Erythroblast (primary cell): ENCODE measurements at regions not wholly inside any gene's neighbourhood (a gene's known extent, or its start where the extent isn't known, plus 50 kb on each side); places are given as distances from the start of the nearest gene placed in this dataset.

Experiments
- DNase-seq, 2 experiments: peaks; one replicate each; lab custom pipeline; 2025; lab: John Stamatoyannopoulos, UW
- GATA1 ChIP-seq: IDR thresholded peaks from 2 replicates; pipeline ENCODE4 v1.6.1; 2011; ENCODE audit warnings: low read depth, mild to moderate bottlenecking, control low read depth, low read length, moderate library complexity
- POLR2A ChIP-seq: IDR thresholded peaks from 2 replicates; pipeline ENCODE4 v1.6.1; 2011; ENCODE audit warnings: mild to moderate bottlenecking, low read length

DNA sequence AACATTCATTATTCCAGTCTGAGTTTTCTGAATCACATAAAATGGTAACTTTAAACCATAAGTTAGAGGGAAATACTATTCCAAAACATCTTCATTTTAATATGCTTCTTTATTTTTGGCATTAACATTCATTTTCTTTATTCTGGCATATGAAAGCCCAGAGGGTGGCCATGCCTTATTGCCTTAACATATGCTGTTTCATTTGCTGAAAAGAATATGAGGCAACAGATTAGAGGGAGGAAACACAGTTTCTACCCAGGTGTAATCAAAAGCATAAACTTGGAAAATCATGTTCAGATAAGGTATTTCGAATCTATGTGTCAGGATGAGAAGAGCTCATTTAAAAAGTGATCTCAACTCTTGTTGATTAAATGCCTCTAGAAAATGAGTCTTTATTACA lies 379.9 kb upstream of the DSEL start:
- no peak for DNase-seq
- TF ChIP-seq GATA1: no peak
- TF ChIP-seq POLR2A: no peak

DNA sequence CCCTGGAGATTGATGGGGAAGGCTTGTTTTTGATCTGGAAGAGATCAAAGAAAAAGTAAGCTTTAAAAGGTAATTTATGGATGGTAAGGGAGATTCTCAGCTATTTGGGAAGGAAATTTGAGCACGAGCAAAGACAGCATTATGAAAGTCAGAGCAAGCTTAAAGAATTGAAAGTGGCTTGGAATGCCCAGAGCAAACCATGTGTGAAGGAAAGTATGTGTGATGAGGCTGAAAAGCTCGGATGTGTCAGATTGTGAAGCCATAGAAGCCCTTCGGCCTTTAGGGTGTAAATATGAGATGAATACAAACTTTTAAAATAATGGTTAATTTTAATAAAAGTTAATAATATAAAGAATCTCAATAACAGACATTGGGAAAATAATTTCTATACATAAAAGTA lies 377.4 kb upstream of the DSEL start:
- no peak for TF ChIP-seq POLR2A
- no peak for TF ChIP-seq GATA1
- no peak for DNase-seq

DNA sequence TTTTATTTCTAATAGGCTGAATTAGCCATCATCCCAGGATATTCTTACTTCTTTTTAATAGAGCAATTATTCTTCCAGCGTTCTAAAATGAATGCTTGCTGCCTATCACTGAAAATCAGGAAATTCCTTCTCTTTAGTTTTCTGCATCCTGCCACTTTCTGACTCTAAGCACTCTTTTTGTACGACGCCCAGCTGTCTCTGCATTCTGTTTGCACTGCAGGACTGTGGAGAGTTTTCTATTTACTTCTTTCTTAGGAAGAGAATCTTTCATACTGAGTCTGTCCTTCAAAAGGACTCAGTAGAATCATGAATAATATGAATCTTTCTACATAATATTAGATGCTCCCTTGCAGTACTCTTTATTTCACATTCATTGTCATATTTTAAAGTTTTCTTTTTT lies 360.4 kb upstream of the DSEL start:
- DNase-seq: no peak
- no peak for TF ChIP-seq POLR2A
- TF ChIP-seq GATA1: no peak

DNA sequence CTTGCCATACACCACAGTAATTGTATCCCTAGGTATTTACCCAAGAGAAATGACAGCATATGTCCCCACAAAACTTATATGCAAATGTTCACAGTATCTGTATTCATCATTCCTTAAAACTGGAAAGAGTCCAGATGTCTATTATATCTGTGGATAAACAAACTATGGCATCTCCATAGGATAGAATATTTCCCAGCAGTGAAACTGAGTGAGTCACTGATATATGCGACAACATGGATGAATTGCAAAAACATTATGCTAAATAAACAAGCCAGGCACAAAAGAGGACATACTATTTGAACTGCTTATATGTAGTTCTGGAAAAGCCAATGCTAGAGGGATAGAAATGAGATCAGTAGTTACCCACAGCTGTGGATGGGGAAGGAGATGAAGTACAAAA lies 359.4 kb upstream of the DSEL start:
- no peak for DNase-seq
- no peak for TF ChIP-seq GATA1
- TF ChIP-seq POLR2A: no peak

DNA sequence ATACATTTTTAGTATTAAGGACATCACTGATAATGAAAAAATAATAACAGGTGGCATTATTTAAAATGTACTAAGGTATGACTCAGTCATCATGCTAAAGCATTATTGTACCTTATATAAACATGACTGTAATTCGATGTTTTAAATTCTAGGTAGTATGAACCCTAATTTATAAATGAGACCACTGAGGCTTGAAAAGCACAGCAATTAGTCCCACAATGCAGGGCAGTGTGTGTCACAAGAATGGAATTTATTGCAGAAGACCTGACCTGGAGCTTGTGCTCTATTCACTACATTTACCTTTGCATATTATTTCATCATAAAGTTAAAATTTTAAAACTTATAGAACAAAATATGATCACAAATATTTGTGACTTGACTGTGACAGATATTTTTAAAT lies 358.5 kb upstream of the DSEL start:
- DNase-seq: no peak
- TF ChIP-seq GATA1: no peak
- TF ChIP-seq POLR2A: no peak

DNA sequence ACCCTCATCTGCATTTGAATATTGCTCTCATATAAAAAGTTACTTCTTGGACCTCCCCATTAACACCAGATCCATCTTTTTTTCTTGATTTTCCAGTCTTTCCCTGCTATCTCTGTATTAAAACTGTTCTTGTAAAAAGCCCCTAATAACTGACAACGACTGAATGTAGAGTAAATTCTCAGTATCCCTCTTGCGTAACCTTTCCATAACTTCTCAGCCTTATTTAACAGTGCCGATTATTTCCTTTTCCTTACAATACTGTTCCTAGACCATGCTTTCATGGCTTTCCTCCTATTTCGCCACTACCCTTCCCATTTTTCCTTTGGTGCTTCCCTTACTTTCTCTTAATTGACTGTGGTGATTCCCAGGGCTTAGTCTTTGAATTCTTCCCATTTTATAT lies 348.9 kb upstream of the DSEL start:
- TF ChIP-seq POLR2A (no peak), GATA1 (no peak)
- no peak for DNase-seq

DNA sequence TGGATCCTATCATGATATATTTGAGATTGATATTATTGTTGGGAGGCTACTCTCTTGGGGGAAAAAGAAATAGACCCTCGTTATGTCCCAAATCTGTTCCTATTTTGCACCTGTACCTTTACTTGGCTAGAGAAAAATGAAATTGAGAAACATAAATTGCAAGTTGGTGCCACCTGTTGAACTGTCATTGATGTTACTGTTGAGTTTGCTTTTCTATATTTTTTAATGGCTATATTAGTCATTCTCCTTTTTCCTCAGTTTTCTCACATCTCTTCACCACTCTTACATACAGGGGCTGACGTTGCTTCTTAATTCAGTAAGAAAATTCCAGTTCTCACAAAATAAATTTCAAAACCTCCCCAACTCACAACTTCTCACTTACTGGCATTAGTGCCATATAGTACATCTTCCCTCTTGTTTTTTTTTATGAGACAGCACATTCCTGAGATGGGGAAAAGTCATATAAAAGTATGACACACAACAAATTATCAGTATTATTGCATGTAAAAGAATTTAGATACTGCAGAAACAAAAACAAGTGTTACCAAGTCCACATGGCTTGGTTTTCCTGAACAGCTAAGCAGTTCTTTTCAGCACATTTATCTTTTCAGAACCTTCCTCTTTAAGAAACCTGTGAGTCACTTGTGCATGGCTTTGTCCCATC lies 348.3 kb upstream of the DSEL start:
- DNase-seq: no peak
- TF ChIP-seq GATA1 (no peak), POLR2A (no peak)

DNA sequence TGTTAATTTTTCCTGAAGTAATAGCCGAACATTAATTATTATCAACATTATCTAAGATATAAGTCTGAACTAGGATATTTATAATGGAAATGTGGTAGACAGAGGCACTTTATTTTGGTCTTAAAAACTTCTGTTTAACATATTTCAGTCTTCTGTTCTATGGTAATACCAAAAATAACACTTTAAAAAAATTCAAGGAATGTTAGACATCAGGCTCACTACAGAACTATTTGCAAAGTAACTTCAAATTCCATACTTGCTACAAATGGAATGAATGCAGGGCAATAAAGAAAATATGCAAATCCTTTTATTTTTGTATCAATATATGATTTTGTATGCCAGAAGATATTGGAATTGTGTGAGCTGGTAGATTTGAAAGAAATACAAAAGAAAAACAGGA lies 345.5 kb upstream of the DSEL start:
- TF ChIP-seq GATA1 (no peak), POLR2A (no peak)
- no peak for DNase-seq

DNA sequence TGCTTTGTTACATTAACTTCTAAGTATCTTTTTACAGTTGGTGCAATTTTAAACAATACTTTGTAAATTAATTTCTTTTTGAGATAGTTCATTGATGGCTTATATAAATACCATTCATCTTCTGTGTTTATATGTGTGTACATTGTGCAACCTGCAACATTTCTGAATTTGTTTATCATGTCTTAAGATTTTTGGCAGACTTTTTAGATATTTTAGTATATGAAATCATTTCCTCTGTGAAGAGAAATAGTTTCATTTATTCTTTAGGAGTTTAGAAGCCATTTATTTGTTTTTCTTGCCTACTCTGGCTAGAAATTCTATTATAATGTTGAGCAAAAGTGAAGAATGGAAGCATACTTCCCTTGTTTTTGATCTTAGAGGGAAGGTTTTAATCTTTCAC lies 337.8 kb upstream of the DSEL start:
- no peak for TF ChIP-seq GATA1
- TF ChIP-seq POLR2A: no peak
- DNase-seq: no peak

DNA sequence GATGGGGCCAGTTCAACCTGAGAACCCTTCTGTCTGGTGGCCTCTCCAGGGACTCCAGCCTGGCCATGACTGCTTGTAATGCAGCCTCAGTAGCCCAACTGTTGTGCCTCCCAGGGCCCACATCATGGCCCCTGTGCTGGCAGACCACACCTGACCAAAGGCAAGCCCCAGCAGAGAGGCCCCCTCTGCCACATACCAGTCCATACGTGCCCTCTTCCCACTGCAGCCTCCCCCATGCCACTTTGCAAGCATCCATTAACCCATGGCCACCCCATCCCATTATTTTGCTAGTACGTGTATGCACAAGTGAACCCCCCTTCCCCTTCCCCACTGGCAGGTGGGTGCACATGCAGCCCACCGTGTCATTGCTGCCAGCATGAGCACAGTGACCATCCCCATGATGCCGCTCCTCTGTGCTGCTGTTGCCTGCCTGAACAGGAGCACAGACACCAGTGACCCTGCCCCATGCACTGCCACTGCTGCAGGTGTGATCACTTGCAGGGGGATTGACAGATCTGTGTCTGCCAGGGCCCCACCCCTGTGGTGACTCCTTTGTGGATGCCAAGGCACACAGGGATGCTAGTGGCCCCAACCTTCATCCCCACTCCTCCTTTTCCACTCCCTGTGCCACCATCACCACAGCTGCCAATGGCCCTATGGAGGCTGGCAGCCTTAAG lies 330.0 kb upstream of the DSEL start:
- no peak for TF ChIP-seq GATA1
- no peak for TF ChIP-seq POLR2A

DNA sequence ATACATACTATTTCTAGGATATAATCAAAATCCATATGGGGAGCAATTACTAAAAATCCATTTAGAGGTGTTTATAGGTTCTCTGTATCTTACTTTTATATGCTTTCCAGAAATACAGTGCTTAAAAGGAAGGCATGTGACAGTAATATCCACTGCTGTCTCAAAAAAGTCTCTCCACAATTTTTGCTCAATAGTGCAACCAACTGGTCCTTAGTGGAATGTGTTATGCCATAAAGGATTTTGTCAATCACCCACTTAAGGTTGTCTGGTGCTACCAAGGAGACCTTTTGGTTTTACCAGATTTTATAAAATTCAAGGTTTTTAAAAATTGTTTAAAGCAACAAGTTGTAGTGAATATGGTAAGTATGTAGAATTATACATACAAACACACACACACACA lies 328.5 kb upstream of the DSEL start:
- TF ChIP-seq POLR2A: no peak
- TF ChIP-seq GATA1: no peak
- DNase-seq: no peak

More for the DNA sequence above, 330.0 kb upstream of the DSEL start:
- no peak for DNase-seq

DNA sequence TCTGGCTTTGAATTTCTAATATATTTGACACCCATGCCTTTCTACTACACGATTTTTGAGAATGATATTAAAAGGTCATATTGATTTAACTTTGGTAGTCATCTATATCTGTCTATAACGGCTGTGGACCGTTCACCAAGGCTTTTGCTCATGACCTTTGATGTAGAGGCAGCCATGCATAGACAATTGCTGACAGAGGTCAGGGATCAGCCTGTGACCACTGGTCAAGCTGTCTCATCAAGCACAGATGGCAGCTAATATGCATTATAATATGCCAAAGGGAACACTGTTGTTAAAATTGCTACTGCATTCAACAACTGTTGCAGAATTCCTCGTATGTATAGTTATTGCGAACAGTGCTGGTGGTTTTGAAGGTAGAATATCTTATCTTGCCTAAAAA lies 323.9 kb upstream of the DSEL start:
- TF ChIP-seq GATA1 (no peak), POLR2A (no peak)

DNA sequence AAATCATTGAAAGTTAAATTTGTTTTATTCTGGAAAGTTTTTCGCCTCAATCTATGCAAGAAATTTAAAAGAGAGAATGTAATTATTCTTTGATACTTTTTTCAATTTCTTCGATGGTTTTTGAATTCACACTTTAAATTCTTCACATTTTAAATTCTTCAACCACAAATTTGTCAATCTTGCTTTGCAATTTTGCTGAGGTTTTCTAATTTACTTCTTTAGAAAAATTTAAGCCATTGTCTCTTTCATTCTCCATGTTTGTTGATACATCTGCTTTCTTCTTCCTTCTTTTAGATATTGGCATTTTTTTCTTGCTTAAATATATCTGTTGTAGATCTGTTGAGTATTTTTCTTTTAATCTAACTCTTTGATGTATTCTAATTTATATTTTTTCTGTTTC lies 301.9 kb upstream of the DSEL start:
- DNase-seq: no peak
- TF ChIP-seq GATA1 (no peak), POLR2A (no peak)

More for the DNA sequence above, 323.9 kb upstream of the DSEL start:
- no peak for DNase-seq

DNA sequence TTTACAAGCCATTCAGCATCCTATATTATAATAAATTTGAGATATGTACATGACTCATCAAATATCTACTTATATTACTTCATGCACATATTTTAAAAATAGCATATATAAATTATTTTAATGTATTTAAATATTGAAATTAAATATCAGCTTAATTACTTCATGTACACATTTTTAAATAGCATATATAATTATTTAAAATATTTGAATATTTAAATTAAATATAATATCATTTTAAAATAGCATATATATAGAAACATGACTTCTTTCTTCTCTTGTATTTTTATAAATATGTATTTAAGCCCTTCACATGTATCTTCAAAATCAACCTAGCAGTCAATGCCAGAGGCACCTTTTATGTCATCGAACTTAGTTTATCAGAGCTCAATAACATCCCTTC lies 298.8 kb upstream of the DSEL start:
- TF ChIP-seq GATA1: no peak
- no peak for TF ChIP-seq POLR2A
- DNase-seq: no peak

DNA sequence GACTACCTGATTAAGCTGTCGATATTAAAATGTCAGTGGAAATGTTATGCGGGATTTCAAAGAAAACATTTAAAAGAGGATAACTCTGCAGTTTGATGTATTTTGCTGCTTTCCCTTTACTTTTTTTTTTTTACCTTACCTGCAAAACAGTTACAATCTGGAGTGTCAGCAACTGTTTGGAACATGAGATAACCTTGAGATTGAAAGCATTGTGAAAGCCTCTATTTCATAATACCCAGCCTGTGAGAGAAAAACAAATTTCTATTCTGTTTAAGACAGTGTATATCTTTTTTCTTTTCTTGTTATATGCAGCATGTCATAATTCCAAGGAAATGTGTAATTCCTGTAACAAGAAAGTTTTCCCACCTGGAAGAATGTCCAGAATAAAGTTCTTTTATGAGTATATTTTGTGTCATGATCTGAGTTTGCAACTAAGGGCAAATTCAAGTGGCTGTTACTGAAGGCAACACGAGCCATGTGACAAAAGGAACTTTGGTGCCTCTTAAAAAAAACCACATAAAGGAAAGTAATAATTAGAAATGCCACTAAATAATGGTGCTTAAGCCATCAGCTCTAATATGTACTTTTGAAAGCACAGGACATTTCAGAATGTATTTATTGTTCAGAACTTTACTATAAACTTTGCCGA lies 297.0 kb upstream of the DSEL start:
- TF ChIP-seq GATA1: no peak
- TF ChIP-seq POLR2A: no peak
- no peak for DNase-seq
